Adrenal gland (tissue), 5 donors: ENCODE measurements at regions not wholly inside any gene's neighbourhood (a gene's known extent, or its start where the extent isn't known, plus 50 kb on each side); places are given as distances from the start of the nearest gene placed in this dataset.

Experiments used
- POLR2A ChIP-seq, 2 donors: fragments of 450-650 bp; IDR thresholded peaks; one replicate each; pipeline ENCODE4 v1.6.1; 2017; ENCODE audit warnings: antibody characterized with exemption in 2 of 2, mild to moderate bottlenecking in 2 of 2, moderate library complexity in 1 of 2
- TF ChIP-seq, protein P1 (sequence below), 6 experiments: fragments of 450-650 bp in 4 of 6; fragments of 200-600 bp in 2 of 6; sonication (generic) in 1 of 6; IDR thresholded peaks; 1 replicate in 5 of 6; 2 replicates in 1 of 6; pipeline versions ENCODE4 v1.5.1 to v1.8.0; 2016 to 2021; ENCODE audit warnings: antibody characterized with exemption in 6 of 6, mild to moderate bottlenecking in 2 of 6, moderate library complexity in 1 of 6
- donor health status: DM: no; HTN: no; CAD: no.

GRCh38 chr6:19395316-19395715 lies 441.9 kb upstream of the ID4 start:
- TF ChIP-seq, protein P1, sequence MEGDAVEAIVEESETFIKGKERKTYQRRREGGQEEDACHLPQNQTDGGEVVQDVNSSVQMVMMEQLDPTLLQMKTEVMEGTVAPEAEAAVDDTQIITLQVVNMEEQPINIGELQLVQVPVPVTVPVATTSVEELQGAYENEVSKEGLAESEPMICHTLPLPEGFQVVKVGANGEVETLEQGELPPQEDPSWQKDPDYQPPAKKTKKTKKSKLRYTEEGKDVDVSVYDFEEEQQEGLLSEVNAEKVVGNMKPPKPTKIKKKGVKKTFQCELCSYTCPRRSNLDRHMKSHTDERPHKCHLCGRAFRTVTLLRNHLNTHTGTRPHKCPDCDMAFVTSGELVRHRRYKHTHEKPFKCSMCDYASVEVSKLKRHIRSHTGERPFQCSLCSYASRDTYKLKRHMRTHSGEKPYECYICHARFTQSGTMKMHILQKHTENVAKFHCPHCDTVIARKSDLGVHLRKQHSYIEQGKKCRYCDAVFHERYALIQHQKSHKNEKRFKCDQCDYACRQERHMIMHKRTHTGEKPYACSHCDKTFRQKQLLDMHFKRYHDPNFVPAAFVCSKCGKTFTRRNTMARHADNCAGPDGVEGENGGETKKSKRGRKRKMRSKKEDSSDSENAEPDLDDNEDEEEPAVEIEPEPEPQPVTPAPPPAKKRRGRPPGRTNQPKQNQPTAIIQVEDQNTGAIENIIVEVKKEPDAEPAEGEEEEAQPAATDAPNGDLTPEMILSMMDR (IDR thresholded peaks at IDR 0.05), result no peak
- no peak for TF ChIP-seq POLR2A (IDR thresholded peaks at IDR 0.05)
